Mesenchymal stem cell (in vitro differentiated cells and primary cell): ENCODE measurements at regions not wholly inside any gene's neighbourhood (a gene's known extent, or its start where the extent isn't known, plus 50 kb on each side); places are given as distances from the start of the nearest gene placed in this dataset.

Source experiments
- DNase-seq: peaks from one replicate; pipeline ENCODE4 v3.0.0-alpha.2; 2013
- H2AFZ ChIP-seq: one replicate; pipeline ENCODE4 v1.6.1; 2013; ENCODE audit warnings: low read depth, mild to moderate bottlenecking, control low read depth, inconsistent platforms, low read length, moderate library complexity
- H2AK5ac ChIP-seq: 2 replicates; pipeline ENCODE4 v1.6.1; 2013; ENCODE audit warnings: low read length, moderate library complexity, mild to moderate bottlenecking, inconsistent platforms; ENCODE audit not compliant: severe bottlenecking
- H2BK120ac ChIP-seq: one replicate; pipeline ENCODE4 v1.6.1; 2013; ENCODE audit warnings: low read depth, mild to moderate bottlenecking, inconsistent platforms, low read length, moderate library complexity
- H2BK12ac ChIP-seq, 2 experiments: one replicate each; pipeline ENCODE4 v1.6.1; 2013; ENCODE audit warnings: inconsistent platforms in 2 of 2, low read length in 2 of 2, mild to moderate bottlenecking in 2 of 2, moderate library complexity in 2 of 2, control low read depth in 1 of 2
- H2BK15ac ChIP-seq: one replicate; pipeline ENCODE4 v1.6.1; 2013; ENCODE audit warnings: mild to moderate bottlenecking, low read depth, inconsistent platforms; ENCODE audit not compliant: poor library complexity, severe bottlenecking
- H2BK5ac ChIP-seq: 2 replicates; pipeline ENCODE4 v1.6.1; 2013; ENCODE audit warnings: low read depth, mild to moderate bottlenecking, low read length, control low read depth, inconsistent platforms; ENCODE audit not compliant: poor library complexity, severe bottlenecking
- H3K14ac ChIP-seq, 2 experiments: one replicate each; pipeline ENCODE4 v1.6.1; 2013; ENCODE audit warnings: inconsistent platforms in 2 of 2, low read length in 2 of 2, control low read depth in 1 of 2, mild to moderate bottlenecking in 1 of 2, moderate library complexity in 1 of 2
- H3K18ac ChIP-seq, 2 experiments: one replicate each; pipeline ENCODE4 v1.6.1; 2013; ENCODE audit warnings: inconsistent platforms in 2 of 2, low read length in 2 of 2, control low read depth in 1 of 2, low read depth in 1 of 2, mild to moderate bottlenecking in 1 of 2
- H3K23ac ChIP-seq, 2 experiments: one replicate each; pipeline ENCODE4 v1.6.1; 2013; ENCODE audit warnings: inconsistent platforms in 2 of 2, low read length in 2 of 2, mild to moderate bottlenecking in 2 of 2, moderate library complexity in 2 of 2, control low read depth in 1 of 2
- H3K27ac ChIP-seq: 2 replicates; pipeline ENCODE4 v1.5.1; 2013; ENCODE audit warnings: mild to moderate bottlenecking, moderate library complexity, low read length, control low read depth, inconsistent platforms; ENCODE audit not compliant: poor library complexity, severe bottlenecking
- H3K27me3 ChIP-seq, 2 experiments: 2 replicates each; pipeline versions ENCODE4 v1.6.1 to v1.7.0; 2013; ENCODE audit warnings: low read length in 2 of 2, mild to moderate bottlenecking in 2 of 2, moderate library complexity in 2 of 2, control low read depth in 1 of 2, inconsistent platforms in 1 of 2; ENCODE audit not compliant: control insufficient read depth in 1 of 2, insufficient read depth in 1 of 2
- H3K36me3 ChIP-seq, 2 experiments: 2 replicates each; pipeline versions ENCODE4 v1.6.1 to v1.7.0; 2013; ENCODE audit warnings: low read length in 2 of 2, control low read depth in 1 of 2, inconsistent platforms in 1 of 2, low read depth in 1 of 2, mild to moderate bottlenecking in 1 of 2; ENCODE audit not compliant: insufficient read depth in 2 of 2, control insufficient read depth in 1 of 2
- H3K4ac ChIP-seq, 2 experiments: one replicate each; pipeline ENCODE4 v1.6.1; 2013; ENCODE audit warnings: inconsistent platforms in 2 of 2, low read length in 2 of 2, mild to moderate bottlenecking in 2 of 2, moderate library complexity in 2 of 2, control low read depth in 1 of 2, low read depth in 1 of 2
- H3K4me1 ChIP-seq: 2 replicates; pipeline ENCODE4 v1.6.1; 2013; ENCODE audit warnings: low read depth, low read length, control low read depth; ENCODE audit not compliant: control insufficient read depth, insufficient read depth
- H3K4me2 ChIP-seq: 2 replicates; pipeline ENCODE4 v1.6.1; 2013; ENCODE audit warnings: low read length, mild to moderate bottlenecking, inconsistent platforms; ENCODE audit not compliant: poor library complexity, severe bottlenecking
- H3K4me3 ChIP-seq, 2 experiments: 2 replicates each; pipeline versions ENCODE4 v1.5.1 to v1.7.0; 2013; ENCODE audit warnings: low read length in 2 of 2, mild to moderate bottlenecking in 2 of 2, control low read depth in 1 of 2, low read depth in 1 of 2; ENCODE audit not compliant: insufficient read depth in 1 of 2
- H3K79me1 ChIP-seq: replicated peaks from 2 replicates; pipeline ENCODE4 v1.6.1; 2013; ENCODE audit warnings: mild to moderate bottlenecking, control low read depth, low read length, inconsistent platforms; ENCODE audit not compliant: poor library complexity, severe bottlenecking
- H3K9ac ChIP-seq: 2 replicates; pipeline ENCODE4 v1.7.0; 2013; ENCODE audit warnings: mild to moderate bottlenecking, low read length, moderate library complexity
- H3K9me3 ChIP-seq: 2 replicates; pipeline ENCODE4 v1.7.0; 2013; ENCODE audit warnings: mild to moderate bottlenecking, low read length; ENCODE audit not compliant: control insufficient read depth
- H4K8ac ChIP-seq: one replicate; pipeline ENCODE4 v1.6.1; 2013; ENCODE audit warnings: inconsistent platforms, mild to moderate bottlenecking, low read length, moderate library complexity
- H4K91ac ChIP-seq: one replicate; pipeline ENCODE4 v1.6.1; 2013; ENCODE audit warnings: mild to moderate bottlenecking, low read length, inconsistent platforms
- WGBS: methylation state at CpG from one replicate; pipeline ENCODE4 v1.1.7; 2013; ENCODE audit warnings: mixed read lengths; 5-methylcytosine and 5-hydroxymethylcytosine counted together

GRCh38 chr18:10116574-10116973, 202.8 kb downstream of the VAPA start:
- Histone ChIP-seq H3K4me3 (no peak overlapping the region), H3K4me1 (no peaks in the 10 kb centered on the region), H3K14ac (no peak overlapping the region), H3K27ac (no peak overlapping the region), H2BK5ac (no peak overlapping the region), H2BK120ac (no peak overlapping the region), H3K9me3 (no peaks in the 10 kb centered on the region), H3K18ac (no peak overlapping the region), H3K27me3 (no peaks in the 10 kb centered on the region), H3K79me1 (no peaks in the 10 kb centered on the region), H4K91ac (no peak overlapping the region), H3K23ac (no peak overlapping the region), H3K4me2 (no peak overlapping the region), H4K8ac (no peak overlapping the region), H2BK12ac (no peak overlapping the region), H2BK15ac (no peak overlapping the region), H2AK5ac (no peak overlapping the region), H3K4ac (no peak overlapping the region), H3K9ac (no peak overlapping the region), H3K36me3 (no peaks in the 10 kb centered on the region), H2AFZ (no peak overlapping the region)
- no peak for DNase-seq
- 86% methylated on average over 3 of the region's 3 CpGs for WGBS

GRCh38 chr18:10119528-10119927, 205.7 kb downstream of the VAPA start:
- H2AFZ ChIP-seq: no peak overlapping the region
- no peak overlapping the region for H3K18ac ChIP-seq
- no peaks in the 10 kb centered on the region for H3K9me3 ChIP-seq
- H3K4ac ChIP-seq: no peak overlapping the region
- no peak overlapping the region for H4K8ac ChIP-seq
- no peak overlapping the region for H2BK12ac ChIP-seq
- H2BK5ac ChIP-seq: no peak overlapping the region
- no peaks in the 10 kb centered on the region for H3K36me3 ChIP-seq
- no peak overlapping the region for H3K9ac ChIP-seq
- WGBS: 89% methylated on average over 1 of the region's 1 CpG
- no peak overlapping the region for H2BK120ac ChIP-seq
- no peak overlapping the region for H3K4me2 ChIP-seq
- no peak overlapping the region for H3K14ac ChIP-seq
- H4K91ac ChIP-seq: no peak overlapping the region
- peaks cover 1% of the 10 kb centered on the region for H3K4me1 ChIP-seq
- no peak for DNase-seq
- no peaks in the 10 kb centered on the region for H3K79me1 ChIP-seq
- no peaks in the 10 kb centered on the region for H3K27me3 ChIP-seq
- no peak overlapping the region for H3K4me3 ChIP-seq
- H2BK15ac ChIP-seq: no peak overlapping the region
- H3K23ac ChIP-seq: no peak overlapping the region
- H2AK5ac ChIP-seq: no peak overlapping the region
- H3K27ac ChIP-seq: no peak overlapping the region

- no peak overlapping the region for H2BK5ac ChIP-seq
- no peak overlapping the region for H4K91ac ChIP-seq
- no peaks in the 10 kb centered on the region for H3K36me3 ChIP-seq
- no peak overlapping the region for H3K4me3 ChIP-seq
- no peaks in the 10 kb centered on the region for H3K9me3 ChIP-seq
- WGBS: no CpG with 5 or more reads among the region's 1 CpG
- no peak overlapping the region for H3K27ac ChIP-seq
- H2AK5ac ChIP-seq: no peak overlapping the region
- no peak overlapping the region for H2BK12ac ChIP-seq
- no peak overlapping the region for H4K8ac ChIP-seq
- no peaks in the 10 kb centered on the region for H3K27me3 ChIP-seq
- DNase-seq: no peak
- H3K4ac ChIP-seq: no peak overlapping the region
- H3K18ac ChIP-seq: no peak overlapping the region
- no peak overlapping the region for H3K4me2 ChIP-seq
- no peak overlapping the region for H3K9ac ChIP-seq
- H3K14ac ChIP-seq: no peak overlapping the region
- no peak overlapping the region for H2BK15ac ChIP-seq
- no peak overlapping the region for H2BK120ac ChIP-seq
- H3K79me1 ChIP-seq: no peaks in the 10 kb centered on the region
- peaks cover 1% of the 10 kb centered on the region for H3K4me1 ChIP-seq
- H3K23ac ChIP-seq: no peak overlapping the region
- no peak overlapping the region for H2AFZ ChIP-seq
Measured at GRCh38 chr18:10119991-10120390, 206.2 kb downstream of the VAPA start.

- no peak for DNase-seq
- Histone ChIP-seq H3K18ac (peak overlapping the region in 1 of 2 experiments; percentile 90), H3K23ac (no peak overlapping the region), H3K4me1 (peaks cover 1% of the 10 kb centered on the region), H3K79me1 (no peaks in the 10 kb centered on the region), H2BK15ac (peak overlapping the region; percentile 90), H3K9ac (no peak overlapping the region), H3K27me3 (no peaks in the 10 kb centered on the region), H2AFZ (no peak overlapping the region), H2AK5ac (no peak overlapping the region), H3K27ac (no peak overlapping the region), H3K9me3 (no peaks in the 10 kb centered on the region), H2BK12ac (peak overlapping the region; percentile 94 to 96), H3K4ac (no peak overlapping the region), H3K36me3 (no peaks in the 10 kb centered on the region), H3K4me3 (no peak overlapping the region), H4K91ac (peak overlapping the region; percentile 89), H3K14ac (peak overlapping the region in 1 of 2 experiments; percentile 98), H3K4me2 (no peak overlapping the region), H2BK120ac (no peak overlapping the region), H4K8ac (peak overlapping the region; percentile 78), H2BK5ac (no peak overlapping the region)
- 95% methylated on average over 3 of the region's 3 CpGs for WGBS
Measured at GRCh38 chr18:10120622-10121021, 206.8 kb downstream of the VAPA start.
